Fibroblast of the aortic adventitia (primary cell): ENCODE measurements at regions not wholly inside any gene's neighbourhood (a gene's known extent, or its start where the extent isn't known, plus 50 kb on each side); places are given as distances from the start of the nearest gene placed in this dataset.

ENCODE experiments used
- DNase-seq: peaks from one replicate; pipeline ENCODE4 v3.0.0-alpha.2; 2010; ENCODE audit warnings: low read depth
- H3K4me3 ChIP-seq: 2 replicates; pipeline ENCODE4 v1.5.1; 2011; ENCODE audit warnings: low read depth, mild to moderate bottlenecking, control low read depth, low read length, moderate library complexity
- CTCF ChIP-seq: IDR thresholded peaks from 2 replicates; pipeline ENCODE4 v1.5.1; 2011; ENCODE audit warnings: mild to moderate bottlenecking, low read length, control low read depth, inconsistent platforms; ENCODE audit not compliant: insufficient read depth

- TF ChIP-seq CTCF = no peak
- no peak for DNase-seq
- H3K4me3 ChIP-seq = no peak overlapping the region
These were observed 372.4 kb upstream of the IRX4 start for GRCh38 chr5:2254880-2255750.

GRCh38 chr5:2254406-2254805, 371.7 kb upstream of the IRX4 start:
- no peak for DNase-seq
- H3K4me3 ChIP-seq = no peak overlapping the region
- TF ChIP-seq CTCF = no peak

- H3K4me3 ChIP-seq = no peak overlapping the region
- DNase-seq = no peak
- no peak for TF ChIP-seq CTCF
These were observed 370.6 kb upstream of the IRX4 start for GRCh38 chr5:2253040-2253975.

GRCh38 chr5:2251751-2252150, 369.0 kb upstream of the IRX4 start:
- H3K4me3 ChIP-seq = no peak overlapping the region
- TF ChIP-seq CTCF = no peak
- DNase-seq = no peak

GRCh38 chr5:2251298-2251697, 368.6 kb upstream of the IRX4 start:
- no peak for TF ChIP-seq CTCF
- DNase-seq = no peak
- no peak overlapping the region for H3K4me3 ChIP-seq

GRCh38 chr5:2250365-2250950, 367.7 kb upstream of the IRX4 start:
- TF ChIP-seq CTCF = no peak
- no peak overlapping the region for H3K4me3 ChIP-seq
- no peak for DNase-seq
